HG02840 (cell line): ENCODE measurements at regions not wholly inside any gene's neighbourhood (a gene's known extent, or its start where the extent isn't known, plus 50 kb on each side); places are given as distances from the start of the nearest gene placed in this dataset.
"Not testable (repeated sequence)": the region's sequence is repeated elsewhere in the genome, so short reads cannot be mapped to it uniquely, and the experiment has no call there.

Experiments used
- ATAC-seq: cut with Tn5 transposase; IDR thresholded peaks from one replicate; pipeline ENCODE4 v1.9.1; 2021; ENCODE audit warnings: mild to moderate bottlenecking, moderate library complexity, moderate number of reproducible peaks; ENCODE audit not compliant: unreplicated experiment, low FRiP score

DNA sequence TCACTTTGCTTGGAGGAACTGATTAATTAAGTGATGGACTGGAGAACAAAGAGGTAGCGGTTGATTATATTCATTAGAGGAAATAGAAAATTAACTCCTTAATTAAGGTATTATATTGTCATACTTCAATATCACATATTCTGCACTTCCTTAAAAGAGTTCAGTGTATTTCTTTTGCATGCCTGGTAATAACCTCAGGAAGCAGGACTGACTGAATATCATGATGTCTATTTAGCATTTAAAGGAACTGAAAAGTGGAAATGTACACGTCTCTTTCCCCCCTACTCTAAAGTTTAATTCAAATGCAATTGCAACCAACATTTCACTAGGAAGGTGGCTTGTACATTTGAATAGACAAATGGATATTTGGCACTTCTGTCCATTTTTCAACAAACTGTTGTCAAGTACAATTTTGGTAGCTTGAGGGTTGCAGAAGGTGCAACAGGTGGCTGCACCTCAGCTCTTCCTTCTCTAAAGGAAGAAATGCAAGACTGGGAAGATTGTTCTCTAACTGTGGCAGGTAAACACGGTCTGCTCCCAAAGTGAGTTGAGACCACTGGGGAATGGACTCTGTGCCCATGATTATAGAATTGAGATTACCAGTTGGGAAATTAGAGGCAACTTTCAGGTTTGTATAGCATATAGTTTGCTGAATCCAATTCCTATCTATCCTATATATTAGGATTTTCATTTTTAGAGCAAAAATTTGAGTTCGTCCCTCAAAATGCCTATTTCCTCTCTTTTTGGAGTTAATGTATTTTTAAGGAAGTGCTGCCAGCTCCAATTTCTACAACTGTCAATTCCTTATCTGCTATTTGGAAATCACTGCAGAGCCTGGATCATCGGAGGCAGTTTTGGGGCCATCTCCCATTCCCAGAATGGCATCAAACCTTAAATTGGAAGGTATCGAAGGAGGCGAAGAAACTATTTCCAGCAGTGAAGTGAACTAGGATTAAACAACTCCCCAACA, 98.9 kb upstream of the TAF11L2 start:
- ATAC-seq, result no peak

DNA sequence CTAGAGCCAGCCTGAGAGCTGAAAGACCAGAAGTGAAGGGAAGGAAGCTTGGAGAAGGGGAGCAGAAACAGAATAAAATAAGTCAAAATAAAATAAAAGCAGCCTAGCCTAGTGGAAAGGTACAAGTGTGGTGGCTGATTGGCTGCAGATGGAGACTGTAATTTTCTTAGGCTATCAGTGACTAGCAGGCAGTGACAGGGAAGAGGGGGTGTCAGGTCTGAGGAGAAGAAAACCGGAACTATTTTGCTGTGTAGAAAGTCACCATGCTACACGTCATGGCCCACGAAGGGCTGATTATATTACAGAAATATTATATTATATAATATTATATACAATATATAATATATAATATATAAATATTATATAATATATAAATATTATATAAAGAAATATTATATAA, 98.1 kb upstream of the TAF11L2 start:
- no peak for ATAC-seq

DNA sequence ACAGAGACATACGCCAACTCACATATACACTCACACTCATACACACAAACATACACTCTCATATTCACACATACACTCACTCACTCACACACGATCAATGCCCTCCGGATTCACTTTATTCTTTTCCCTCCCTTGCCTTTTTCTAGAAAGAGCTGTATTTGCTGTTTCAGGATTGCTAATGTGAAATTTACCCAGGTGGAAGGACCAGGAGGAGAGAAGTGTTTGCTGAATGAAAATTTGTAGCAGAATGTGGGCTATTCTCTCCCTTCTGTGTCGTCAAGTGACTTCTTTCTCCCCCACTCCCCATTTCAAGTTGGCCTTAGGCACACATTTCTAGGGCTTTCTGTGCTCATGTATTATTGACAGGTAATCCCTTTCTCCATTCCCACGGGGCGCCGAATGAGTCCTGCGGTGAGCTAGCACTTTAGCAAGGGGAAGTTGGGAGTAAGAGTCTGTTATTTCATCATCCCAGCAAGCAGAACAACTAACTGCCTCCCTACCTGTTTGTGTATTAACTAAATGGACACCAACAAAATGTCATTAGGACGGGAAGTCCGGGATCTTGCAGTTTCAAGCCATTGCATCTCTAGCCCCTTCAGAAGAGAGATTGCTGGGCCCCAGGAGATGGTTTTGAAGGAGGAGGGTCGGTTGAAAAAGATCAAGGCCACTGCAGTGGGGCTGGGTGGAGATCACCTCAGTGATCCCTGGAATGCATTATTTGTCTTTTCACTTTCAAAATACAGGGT, 97.1 kb upstream of the TAF11L2 start:
- ATAC-seq, result no peak

DNA sequence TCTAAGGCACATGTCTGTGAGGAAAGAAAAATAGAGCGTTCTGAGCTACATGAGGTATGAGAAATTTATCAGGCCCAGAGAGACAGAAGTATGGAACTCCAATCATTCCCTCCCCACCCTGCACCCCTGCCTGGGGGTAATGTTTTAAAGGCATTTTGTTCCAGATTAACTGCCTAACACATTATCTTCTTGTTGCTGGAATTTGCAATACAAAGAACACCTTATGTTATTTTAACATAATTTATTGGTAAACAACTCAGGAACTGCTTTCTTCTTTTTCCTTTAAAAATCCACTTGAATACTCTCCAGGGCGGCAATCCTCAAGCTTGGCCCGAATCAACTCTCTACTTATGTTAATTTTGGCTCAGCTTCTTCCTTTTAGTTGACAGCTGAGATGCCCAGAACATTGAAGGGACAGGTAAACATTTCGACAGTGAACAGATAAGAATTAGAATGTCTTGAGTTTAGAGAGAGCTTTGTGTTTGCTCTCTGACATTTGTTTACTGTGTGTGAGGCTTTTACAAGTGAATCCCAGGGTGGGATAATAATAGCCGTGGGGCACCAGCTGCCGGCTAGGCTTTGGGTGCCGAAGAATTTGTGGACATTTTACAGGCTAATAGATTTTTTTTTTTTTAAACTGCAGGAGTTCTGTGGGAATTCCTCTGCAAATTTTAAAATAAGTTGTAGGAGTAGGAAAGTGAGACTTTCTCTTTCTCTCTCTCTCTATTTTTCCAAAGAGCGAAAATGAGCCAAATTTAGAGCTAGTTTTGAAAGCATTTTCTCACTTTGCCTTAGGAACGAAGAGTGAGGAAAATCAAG, 96.4 kb upstream of the TAF11L2 start:
- no peak for ATAC-seq

DNA sequence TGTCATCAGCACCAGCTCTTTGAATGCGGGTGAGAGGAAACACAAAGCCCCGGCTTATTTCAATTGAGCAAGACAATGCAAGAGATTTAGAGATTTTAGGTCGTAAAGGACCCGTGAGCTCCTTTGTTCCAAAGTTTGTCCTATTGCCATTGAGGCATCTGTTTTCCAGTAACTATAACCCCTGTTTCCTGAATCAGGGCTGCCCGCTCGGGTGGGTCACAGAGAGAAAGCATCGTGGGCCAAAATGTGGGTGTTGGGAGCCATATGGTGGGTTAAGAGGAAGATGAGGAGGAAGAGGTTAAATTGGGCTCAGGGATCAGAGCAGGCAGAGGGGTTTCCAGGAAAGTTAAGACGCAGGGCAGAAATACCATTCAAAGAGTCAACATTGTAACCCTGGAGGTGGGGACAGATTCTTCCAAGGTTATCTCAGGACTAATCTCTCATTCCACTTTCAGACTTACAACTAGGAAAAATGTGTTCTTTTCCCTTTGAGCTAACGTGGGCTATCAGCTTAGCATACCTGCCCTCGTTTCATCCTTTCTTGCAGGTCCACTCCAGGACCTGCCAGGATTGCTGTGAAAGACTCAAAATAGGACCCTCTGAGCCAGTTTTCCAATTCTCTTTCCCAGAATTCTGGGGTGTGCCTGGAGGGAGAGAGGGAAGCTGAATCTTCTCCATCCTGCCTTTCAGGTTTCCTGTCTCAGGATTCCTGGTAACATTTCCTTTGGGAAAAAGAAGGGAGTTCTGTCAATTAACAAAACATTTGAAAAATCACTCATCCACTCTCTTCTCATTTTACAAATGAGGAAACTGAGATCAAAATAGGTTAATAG, 95.5 kb upstream of the TAF11L2 start:
- no peak for ATAC-seq

DNA sequence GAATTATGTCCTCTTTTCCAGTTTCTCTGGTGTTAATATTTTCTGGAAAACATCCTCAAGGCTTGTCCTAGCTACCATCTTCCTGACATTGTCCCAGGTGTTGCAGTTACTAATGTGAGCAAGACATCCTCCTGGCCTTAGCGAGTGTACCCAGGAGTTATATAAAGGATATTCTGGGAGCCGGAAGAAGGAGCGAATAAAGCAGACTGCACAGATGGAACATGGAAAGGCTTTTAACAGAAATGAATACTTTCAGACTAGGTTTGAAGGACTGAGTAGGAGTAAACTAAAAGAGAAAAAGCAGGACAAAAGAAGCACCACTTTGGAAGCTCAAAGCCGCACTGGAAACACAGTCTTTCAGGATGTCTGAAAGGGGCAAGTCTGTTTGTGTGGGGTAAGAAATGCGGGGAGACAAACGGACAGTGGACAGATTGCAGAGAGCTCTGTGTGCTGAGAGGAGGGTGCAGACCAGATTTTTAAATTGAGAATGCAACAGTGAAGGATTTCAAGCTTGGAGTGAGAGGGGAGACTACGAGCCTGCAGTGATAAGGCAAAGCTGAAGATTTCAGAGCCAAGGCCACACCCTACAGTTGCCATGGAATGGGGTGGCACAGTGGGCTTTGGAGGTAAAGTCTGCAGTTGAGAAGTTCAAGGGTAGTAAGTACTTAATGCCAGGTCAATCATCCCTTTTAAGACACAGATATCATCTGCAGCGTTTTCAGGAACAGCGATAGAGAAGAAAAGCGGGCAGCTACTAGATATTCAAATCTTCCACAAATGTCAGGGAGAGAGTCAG, 94.1 kb upstream of the TAF11L2 start:
- no peak for ATAC-seq

DNA sequence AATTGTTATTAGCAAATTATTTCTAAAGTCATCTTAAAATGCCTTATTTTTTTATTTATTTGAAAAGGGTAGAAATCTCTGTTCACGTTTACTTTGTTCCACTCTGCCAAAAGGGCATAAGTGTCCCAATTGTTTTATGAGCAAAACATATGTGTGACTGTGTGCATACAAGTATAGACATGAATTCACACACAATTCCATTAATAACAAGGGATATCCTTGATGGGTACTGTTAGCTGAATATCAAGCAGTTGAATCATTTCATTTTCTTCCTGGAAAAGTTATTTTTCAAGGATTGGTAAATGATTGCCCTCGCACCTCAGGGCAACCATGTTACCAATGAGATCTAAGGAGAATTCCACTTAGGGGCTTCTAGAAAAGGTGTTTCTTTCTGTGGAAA, 92.1 kb upstream of the TAF11L2 start:
- no peak for ATAC-seq

DNA sequence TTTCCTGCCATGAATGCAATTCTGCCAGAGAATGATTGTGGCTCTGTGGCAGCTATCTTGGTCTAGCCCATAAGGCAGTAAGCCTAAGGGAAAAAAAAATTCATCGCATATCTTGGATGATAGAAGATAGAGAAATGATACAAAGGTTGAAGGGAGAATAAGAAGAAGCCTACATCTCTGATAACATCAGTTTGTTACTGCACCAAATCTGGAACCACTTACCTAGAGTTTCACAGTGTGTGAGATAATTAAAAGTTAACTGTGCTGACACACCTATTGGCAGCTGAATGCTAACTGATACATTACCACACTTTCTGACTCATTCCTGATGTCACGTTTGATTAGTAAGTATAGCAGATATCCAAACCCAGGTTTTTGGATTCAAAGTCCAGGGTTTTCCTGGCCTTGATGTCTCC, 91.6 kb upstream of the TAF11L2 start:
- no peak for ATAC-seq

DNA sequence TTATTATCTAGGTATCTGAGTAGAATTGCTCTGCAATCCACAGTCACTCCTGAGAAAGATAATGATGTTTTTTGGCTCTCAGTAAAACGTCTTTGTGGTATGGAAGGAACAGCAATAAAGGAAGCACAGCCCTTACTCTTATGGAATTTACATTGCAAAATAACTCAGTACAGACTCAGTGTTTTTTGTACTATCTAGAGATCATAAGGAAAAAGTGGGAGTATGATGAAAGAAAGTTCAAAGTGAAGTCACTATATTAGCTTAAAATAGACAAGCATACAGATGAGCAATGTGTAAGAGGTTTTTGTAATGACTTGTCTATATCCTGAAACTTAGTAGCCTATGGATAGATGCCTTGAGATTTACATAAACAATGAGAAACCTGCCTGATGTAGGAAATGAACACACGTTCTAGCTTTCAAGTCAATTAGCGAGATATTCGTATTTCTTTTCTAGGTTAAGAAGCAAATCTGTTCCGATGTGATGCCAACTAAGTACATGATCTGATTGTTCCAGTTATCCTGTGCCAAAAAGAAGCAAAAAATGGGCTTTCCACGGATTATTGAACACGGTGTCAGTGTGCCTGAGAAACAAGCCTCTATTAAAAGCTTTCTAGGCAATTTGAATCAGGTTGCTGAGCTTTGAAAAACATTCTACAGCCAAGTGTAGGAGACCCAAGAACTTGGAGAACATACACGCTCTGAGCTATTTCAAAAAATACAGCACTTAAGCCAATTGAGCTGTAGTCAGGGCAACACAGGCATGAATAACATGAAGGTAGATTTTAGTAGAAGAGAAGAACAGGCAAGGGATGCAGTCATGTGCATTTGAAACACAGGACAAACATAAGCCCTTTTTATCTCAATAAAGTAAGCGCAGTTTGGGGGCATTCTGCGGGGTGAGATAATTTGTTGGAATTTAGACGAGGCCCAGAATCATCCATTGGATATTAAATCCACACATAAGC, 86.3 kb upstream of the TAF11L2 start:
- ATAC-seq, result no peak

DNA sequence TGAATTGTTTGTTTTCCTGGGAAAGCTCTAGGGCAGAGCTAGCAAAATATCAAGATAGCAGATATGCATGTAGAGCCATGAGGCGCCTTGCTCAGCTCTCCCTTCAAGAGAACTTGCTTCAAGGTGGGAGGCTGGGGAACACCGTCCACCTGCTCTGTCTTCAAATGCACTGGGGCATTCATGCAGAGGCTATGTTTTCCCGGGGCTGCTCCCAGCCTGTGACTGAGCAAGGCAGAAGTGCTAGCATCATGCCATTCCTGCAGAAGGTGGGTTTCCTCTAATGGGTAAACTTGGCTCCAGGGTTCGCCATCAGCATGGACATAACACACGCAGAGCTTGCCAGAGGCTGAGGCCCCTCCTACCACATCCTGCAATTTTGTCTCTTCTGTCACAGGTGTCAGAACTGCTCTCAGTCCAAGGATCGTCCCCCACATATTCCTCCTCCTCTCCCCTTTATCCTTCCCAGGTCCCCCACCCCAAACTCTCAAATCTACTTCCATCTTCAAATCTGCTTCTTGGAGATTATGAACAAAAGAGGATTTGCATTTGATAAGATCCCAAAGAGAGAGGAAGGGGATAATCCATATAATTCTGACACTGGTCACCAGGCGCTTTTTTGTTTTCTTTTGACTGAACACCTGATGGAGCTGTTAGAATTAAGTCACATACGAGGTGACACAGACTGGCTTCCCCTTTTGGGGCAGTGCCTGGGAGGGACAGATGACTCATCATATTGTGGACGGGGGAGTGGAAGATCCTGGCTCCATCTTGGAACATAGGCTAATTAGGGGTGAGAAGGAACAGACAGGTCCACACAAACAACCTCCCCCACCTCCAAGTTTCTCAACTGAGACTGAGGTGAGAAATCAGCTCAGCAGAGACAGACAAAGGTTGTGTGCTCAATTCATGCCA, 85.0 kb upstream of the TAF11L2 start:
- ATAC-seq, result no peak

DNA sequence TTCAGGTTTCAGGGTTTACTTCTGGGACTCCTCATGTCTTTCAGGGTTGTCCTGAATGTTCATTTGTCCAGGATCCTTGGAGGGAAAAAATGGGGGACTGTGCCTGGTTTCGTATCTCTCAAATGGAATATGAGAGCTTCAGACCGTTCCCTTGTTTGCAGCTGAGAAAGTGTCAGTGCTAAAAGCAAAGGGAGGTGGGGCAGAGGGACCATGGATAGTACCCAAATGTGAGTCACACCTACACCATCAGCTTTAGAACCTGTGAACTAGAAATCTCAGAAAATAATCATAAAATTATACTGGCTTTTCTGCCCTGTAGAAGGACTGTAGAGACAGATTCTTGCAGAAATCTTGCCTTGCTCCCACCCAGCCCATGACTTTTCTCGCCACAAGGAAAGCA, 84.3 kb upstream of the TAF11L2 start:
- no peak for ATAC-seq

DNA sequence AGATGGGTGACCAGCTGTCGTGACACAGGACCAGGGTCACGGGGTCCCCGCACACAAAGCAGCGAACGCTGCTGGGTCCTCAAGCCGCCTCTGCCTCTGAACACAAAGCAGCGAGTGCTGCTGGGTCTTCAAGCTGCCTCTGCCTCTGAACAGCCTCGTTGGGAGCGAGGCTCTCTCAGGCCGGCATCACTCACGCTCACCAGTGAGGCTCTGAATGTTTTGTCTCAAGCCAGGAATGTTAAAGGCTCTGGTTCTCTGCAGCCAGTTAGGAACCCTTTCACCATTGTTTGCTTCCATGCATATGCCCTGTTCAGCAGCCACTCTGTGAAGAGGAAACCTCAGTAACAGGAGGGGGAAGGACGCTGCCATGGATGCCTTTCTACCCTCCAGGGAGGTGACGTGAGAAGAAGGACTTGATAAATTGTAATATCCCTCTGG, 82.7 kb upstream of the TAF11L2 start:
- no peak for ATAC-seq

DNA sequence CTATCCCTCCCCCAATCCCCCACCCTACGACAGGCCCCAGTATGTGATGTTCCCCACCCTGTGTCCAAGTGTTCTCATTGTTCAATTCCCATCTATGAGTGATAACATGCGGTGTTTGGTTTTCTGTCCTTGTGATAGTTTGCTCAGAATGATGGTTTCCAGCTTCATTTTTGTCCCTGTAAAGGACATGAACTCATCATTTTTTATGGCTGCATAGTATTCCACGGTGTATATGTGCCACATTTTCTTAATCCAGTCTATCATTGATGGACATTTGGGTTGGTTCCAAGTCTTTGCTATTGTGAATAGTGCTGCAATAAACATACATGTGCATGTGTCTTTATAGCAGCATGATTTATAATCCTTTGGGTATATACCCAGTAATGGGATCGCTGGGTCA, 81.7 kb upstream of the TAF11L2 start:
- ATAC-seq, result not testable (repeated sequence)

DNA sequence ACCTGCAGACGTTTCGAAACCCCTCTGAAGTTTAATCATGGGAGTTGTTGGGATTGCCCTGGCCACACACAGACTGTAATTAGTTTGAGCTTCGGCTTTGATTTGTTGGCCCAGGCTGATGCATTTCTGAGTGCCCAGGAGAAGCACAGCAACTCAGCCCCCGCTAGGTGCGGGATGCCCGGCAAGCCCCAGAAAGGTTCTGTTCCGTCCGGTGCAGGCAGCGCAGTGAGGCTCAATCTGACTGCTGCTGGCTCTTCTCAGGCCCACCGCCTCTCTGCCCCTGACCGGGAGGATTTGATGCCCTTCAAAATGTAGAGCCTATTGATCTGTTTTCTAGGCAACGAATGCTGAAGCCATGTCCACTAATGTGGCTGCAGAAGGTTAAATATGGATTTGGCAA, 73.4 kb upstream of the TAF11L2 start:
- no peak for ATAC-seq

DNA sequence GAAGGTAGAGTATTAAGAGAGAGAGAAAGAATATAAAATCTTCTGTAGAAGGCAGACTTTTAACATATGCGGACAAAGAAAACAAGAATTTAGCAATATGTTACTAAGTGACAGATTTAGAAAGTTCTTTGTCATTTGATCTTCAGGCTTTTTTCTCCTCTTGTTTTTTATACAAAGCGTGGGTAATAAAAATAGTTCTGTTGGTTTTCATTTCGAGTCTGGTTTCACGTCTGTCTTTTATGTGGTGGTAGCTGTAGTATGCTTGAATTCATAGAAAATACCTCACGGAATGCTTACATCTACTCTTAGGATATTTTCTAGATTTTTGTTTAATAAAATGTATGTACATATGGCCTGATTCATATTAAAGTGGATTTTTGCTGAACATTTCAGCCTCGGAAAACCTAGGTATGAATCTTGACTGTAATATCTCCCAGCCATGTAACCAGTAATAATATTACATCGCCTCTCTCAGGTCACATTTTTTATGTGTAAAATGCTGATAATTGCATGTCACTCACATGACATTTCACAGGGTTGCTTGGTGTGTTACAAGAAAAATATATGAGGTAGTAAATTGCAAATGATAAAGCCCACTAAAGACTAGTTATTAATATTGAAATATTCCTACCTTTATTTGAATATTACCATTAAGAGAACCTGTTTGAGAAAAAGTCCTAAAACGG, 72.5 kb upstream of the TAF11L2 start:
- ATAC-seq, result no peak

DNA sequence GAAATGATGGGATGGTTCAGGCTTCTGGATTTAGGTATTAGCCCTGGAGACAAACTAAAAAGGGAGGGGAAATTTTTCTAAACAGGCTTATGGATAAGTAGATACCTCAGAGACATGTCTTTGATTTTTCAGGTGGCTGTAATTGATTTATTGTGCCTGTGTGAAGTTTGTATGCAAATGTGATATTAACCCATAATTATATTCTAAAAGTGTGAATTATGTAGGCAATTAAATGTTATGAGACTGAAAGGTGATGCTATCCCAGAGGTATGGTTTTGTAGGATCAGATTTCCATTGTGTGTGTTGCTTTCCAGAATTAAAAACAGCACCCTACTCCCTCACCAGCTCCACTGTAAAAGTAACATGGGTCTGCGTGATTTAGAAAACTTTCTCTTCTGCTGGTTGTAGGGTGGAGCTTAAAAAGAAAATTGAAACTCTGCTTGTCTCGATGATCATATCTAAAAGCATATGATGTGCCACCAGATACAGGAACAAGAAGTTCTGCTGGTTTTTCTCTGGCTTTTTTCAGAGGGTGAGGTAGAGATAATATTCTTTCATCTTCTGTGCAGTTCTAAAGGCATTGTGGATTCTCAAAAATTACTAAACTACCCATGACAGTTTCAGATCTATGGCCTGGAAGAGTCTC, 71.8 kb upstream of the TAF11L2 start:
- ATAC-seq, result no peak
